ENCODE measurements at regions not wholly inside any gene's neighbourhood (a gene's known extent, or its start where the extent isn't known, plus 50 kb on each side); places are given as distances from the start of the nearest gene placed in this dataset.
A peak's percentile ranks its signal among the peaks of the same experiment; 100 is the strongest.

DNA sequence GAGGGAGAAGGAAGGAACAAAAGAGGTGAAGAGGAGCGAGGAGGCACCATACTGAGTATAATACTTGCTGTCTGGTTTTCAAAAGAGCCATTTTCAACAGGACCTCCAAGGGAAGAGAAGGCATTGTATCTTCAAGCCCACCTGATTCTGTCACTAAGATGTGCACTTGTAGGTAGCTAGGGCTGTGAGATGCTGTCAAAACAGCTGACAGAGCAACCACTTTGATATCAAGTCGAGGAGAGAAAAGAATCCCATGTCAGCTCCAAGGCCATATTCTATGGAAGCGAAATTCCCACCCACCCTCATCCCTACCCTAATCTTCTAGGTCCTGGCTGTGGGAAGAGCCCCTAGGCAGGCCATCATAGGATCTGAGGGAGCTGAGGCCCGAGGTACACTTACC lies 70.9 kb upstream of the PRDM11 start:
- H3K27me3 ChIP-seq (replicated peaks in 2 of 5; ENCODE audit: control insufficient read depth in 4 of 5, insufficient read depth in 5 of 5, low read length in 4 of 5) = no peaks in the 10 kb centered on the region
- no peak overlapping the region for H3K27ac ChIP-seq (ENCODE audit: insufficient read depth in 1 of 2, low read depth in 1 of 2, low read length in 2 of 2, poor library complexity in 1 of 2, severe bottlenecking in 2 of 2)
- POLR2A ChIA-PET = no interaction called here
- no peak overlapping the region for H3K4me3 ChIP-seq (ENCODE audit: control insufficient read depth in 1 of 7, extremely low read depth in 1 of 7, insufficient read depth in 4 of 7, low read depth in 2 of 7, low read length in 6 of 7)
- H3K36me3 ChIP-seq (ENCODE audit: control insufficient read depth in 4 of 4, insufficient read depth in 4 of 4, low read length in 3 of 4) = no peaks in the 10 kb centered on the region
- peaks cover 7 to 51% (median 34%) of the 10 kb centered on the region in 4 experiments for H3K4me1 ChIP-seq (ENCODE audit: control extremely low read depth in 1 of 4, control insufficient read depth in 4 of 4, insufficient read depth in 4 of 4, low read length in 3 of 4)
- DNase-seq = no peak
- CTCF ChIA-PET = interaction anchor here (1.3 kb wide), 1 partner anchor 25 kb away, joined by 4 read pairs; no protein-coding TSS in a partner anchor
- WGBS (ENCODE audit: insufficient coverage) = 100% methylated on average over 2 of the region's 4 CpGs
- H3K9me3 ChIP-seq (ENCODE audit: control extremely low read depth in 1 of 5, control insufficient read depth in 4 of 5, insufficient read depth in 2 of 5, low read depth in 1 of 5, low read length in 4 of 5) = no peaks in the 10 kb centered on the region

DNA sequence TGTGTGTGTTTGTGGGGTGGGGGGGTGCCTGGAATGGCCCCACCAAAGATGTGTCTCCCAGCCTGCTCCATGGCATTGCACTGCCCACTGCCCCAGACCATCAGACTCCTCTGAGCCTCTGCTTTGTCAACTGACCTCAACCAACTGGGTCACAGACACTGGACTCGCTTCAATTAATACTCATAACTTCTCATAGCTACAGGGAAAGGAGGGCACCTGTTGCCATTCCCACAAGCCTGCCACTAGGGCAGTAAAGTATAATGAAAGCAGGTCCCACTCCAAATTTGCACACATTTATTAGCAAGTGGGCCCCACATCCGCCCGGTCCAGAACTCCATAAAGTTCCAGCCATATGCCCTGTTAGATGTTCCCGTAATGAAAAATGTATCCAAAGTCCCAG lies 70.5 kb upstream of the PRDM11 start:
- CTCF ChIA-PET = interaction anchor here (1.0 to 1.3 kb wide), 2 partner anchors 25 to 46 kb away, joined by 3 to 4 read pairs; no protein-coding TSS in a partner anchor
- Histone ChIP-seq H3K4me3 (ENCODE audit: control insufficient read depth in 1 of 7, extremely low read depth in 1 of 7, insufficient read depth in 4 of 7, low read depth in 2 of 7, low read length in 6 of 7) (no peak overlapping the region), H3K9me3 (ENCODE audit: control extremely low read depth in 1 of 5, control insufficient read depth in 4 of 5, insufficient read depth in 2 of 5, low read depth in 1 of 5, low read length in 4 of 5) (no peaks in the 10 kb centered on the region), H3K27me3 (replicated peaks in 2 of 5; ENCODE audit: control insufficient read depth in 4 of 5, insufficient read depth in 5 of 5, low read length in 4 of 5) (no peaks in the 10 kb centered on the region), H3K4me1 (ENCODE audit: control extremely low read depth in 1 of 4, control insufficient read depth in 4 of 4, insufficient read depth in 4 of 4, low read length in 3 of 4) (peaks cover 9 to 55% (median 38%) of the 10 kb centered on the region in 4 experiments), H3K27ac (ENCODE audit: insufficient read depth in 1 of 2, low read depth in 1 of 2, low read length in 2 of 2, poor library complexity in 1 of 2, severe bottlenecking in 2 of 2) (no peak overlapping the region), H3K36me3 (ENCODE audit: control insufficient read depth in 4 of 4, insufficient read depth in 4 of 4, low read length in 3 of 4) (no peaks in the 10 kb centered on the region)
- no peak for DNase-seq
- WGBS (ENCODE audit: insufficient coverage) = 100% methylated on average over 4 of the region's 4 CpGs
- POLR2A ChIA-PET = no interaction called here

DNA sequence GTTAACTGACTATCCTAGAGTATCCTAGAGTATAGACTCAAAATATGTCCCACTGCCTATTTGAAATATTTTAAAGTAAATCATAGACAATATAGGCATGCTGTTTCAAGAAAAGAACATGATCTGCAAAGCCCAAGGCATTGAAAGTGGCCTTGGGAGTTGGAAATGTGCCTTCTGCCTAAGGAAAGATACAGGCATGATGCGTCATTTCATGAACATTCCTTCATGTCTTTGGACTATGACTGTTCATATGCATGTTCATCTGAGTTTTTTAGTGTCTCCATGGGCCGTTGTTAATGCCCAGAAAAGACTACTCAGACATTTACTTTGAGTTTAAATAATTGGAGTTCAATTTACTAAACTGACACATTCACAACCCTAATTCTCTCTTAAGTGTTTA lies 69.7 kb upstream of the PRDM11 start:
- H3K4me1 ChIP-seq (ENCODE audit: control extremely low read depth in 1 of 4, control insufficient read depth in 4 of 4, insufficient read depth in 4 of 4, low read length in 3 of 4) = peaks cover 9 to 61% (median 43%) of the 10 kb centered on the region in 4 experiments
- H3K36me3 ChIP-seq (ENCODE audit: control insufficient read depth in 4 of 4, insufficient read depth in 4 of 4, low read length in 3 of 4) = no peaks in the 10 kb centered on the region
- WGBS (ENCODE audit: insufficient coverage) = 83% methylated on average over 1 of the region's 2 CpGs
- H3K4me3 ChIP-seq (ENCODE audit: control insufficient read depth in 1 of 7, extremely low read depth in 1 of 7, insufficient read depth in 4 of 7, low read depth in 2 of 7, low read length in 6 of 7) = no peak overlapping the region
- no peaks in the 10 kb centered on the region for H3K27me3 ChIP-seq (replicated peaks in 2 of 5; ENCODE audit: control insufficient read depth in 4 of 5, insufficient read depth in 5 of 5, low read length in 4 of 5)
- no peak overlapping the region for H3K27ac ChIP-seq (ENCODE audit: insufficient read depth in 1 of 2, low read depth in 1 of 2, low read length in 2 of 2, poor library complexity in 1 of 2, severe bottlenecking in 2 of 2)
- H3K9me3 ChIP-seq (ENCODE audit: control extremely low read depth in 1 of 5, control insufficient read depth in 4 of 5, insufficient read depth in 2 of 5, low read depth in 1 of 5, low read length in 4 of 5) = no peaks in the 10 kb centered on the region
- CTCF ChIA-PET = interaction anchor here (1.0 kb wide), 1 partner anchor 47 kb away, joined by 3 read pairs; no protein-coding TSS in a partner anchor
- POLR2A ChIA-PET = no interaction called here
- no peak for DNase-seq

DNA sequence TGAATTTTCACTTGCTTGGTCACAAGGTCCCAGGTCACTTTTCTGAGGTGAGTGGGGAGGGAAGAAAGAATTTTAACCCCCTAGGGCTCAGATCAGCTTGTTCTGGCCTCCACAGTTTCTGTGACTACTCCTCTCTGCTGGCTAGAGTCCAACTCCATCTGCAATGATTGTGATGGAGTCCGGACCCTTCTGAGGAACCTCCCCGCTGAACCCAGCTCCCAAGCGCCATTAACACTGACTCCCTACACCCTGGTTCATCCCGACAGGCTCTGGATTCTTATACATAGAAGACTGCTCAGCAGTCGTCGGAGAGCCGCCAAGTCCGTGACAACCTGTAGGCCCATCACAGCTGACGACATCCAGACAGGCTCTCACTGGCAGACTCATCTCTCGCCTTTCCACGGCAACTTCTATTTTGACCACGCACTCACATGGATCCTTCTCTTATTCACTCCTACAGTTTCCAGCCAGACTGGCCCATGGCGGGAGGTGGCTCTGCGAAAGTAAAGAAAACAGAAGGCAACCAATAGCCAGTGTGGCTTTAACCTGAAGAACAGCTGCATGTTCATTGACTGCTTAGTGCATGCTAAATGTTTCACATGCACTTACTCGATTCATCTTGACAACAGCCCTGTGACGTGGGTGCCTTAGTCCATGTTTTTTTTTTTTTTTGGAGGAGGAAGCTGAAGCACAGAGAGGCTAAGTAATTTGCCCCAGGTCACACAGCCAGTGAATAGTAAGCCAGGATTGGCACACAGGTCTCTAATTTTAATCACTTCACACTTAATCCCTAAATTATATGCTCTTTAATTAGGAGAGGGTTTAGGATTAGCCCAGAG lies 68.0 kb upstream of the PRDM11 start:
- DNase-seq = no peak
- 92% methylated on average over 16 of the region's 16 CpGs for WGBS (ENCODE audit: insufficient coverage)
- Histone ChIP-seq H3K36me3 (ENCODE audit: control insufficient read depth in 4 of 4, insufficient read depth in 4 of 4, low read length in 3 of 4) (no peaks in the 10 kb centered on the region), H3K9me3 (ENCODE audit: control extremely low read depth in 1 of 5, control insufficient read depth in 4 of 5, insufficient read depth in 2 of 5, low read depth in 1 of 5, low read length in 4 of 5) (no peaks in the 10 kb centered on the region), H3K4me3 (ENCODE audit: control insufficient read depth in 1 of 7, extremely low read depth in 1 of 7, insufficient read depth in 4 of 7, low read depth in 2 of 7, low read length in 6 of 7) (no peak overlapping the region), H3K27ac (ENCODE audit: insufficient read depth in 1 of 2, low read depth in 1 of 2, low read length in 2 of 2, poor library complexity in 1 of 2, severe bottlenecking in 2 of 2) (no peak overlapping the region), H3K27me3 (replicated peaks in 2 of 5; ENCODE audit: control insufficient read depth in 4 of 5, insufficient read depth in 5 of 5, low read length in 4 of 5) (no peaks in the 10 kb centered on the region), H3K4me1 (ENCODE audit: control extremely low read depth in 1 of 4, control insufficient read depth in 4 of 4, insufficient read depth in 4 of 4, low read length in 3 of 4) (peaks cover 19 to 68% (median 50%) of the 10 kb centered on the region in 4 experiments)
- CTCF ChIA-PET = interaction anchor here (0.6 to 4.1 kb wide), 9 partner anchors 9 to 147 kb away, joined by 3 to 17 read pairs (median 6); no protein-coding TSS in a partner anchor
- POLR2A ChIA-PET = interaction anchor here (0.6 kb wide), 1 partner anchor 15 kb away, joined by 3 read pairs; no protein-coding TSS in a partner anchor

DNA sequence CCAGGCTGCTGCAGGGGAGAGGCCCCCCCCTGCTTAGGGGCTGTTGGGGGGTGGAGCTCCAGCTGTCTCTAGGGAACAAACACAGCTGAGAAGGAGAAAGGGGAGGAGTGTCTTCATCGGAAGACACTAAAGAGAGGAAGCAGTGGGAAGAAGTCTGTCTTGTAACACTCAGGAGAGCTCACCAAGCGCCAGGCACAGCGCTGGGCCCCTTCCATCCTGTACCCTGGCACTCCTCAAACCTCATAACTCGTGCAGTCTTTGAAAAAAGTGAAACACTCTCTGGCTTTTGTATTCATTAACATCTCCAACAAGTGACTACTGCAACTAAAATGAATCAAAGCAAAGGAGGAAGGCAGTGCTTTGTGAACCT lies 67.4 kb upstream of the PRDM11 start:
- ChIA-PET CTCF (interaction anchor here (0.6 to 4.1 kb wide), 8 partner anchors 10 to 148 kb away, joined by 3 to 17 read pairs (median 6); no protein-coding TSS in a partner anchor), POLR2A (interaction anchor here (0.6 kb wide), 1 partner anchor 14 kb away, joined by 3 read pairs; no protein-coding TSS in a partner anchor)
- H3K4me1 ChIP-seq (ENCODE audit: control extremely low read depth in 1 of 4, control insufficient read depth in 4 of 4, insufficient read depth in 4 of 4, low read length in 3 of 4) = peaks cover 19 to 68% (median 47%) of the 10 kb centered on the region in 4 experiments
- H3K4me3 ChIP-seq (ENCODE audit: control insufficient read depth in 1 of 7, extremely low read depth in 1 of 7, insufficient read depth in 4 of 7, low read depth in 2 of 7, low read length in 6 of 7) = peak overlapping the region in 1 of 7 experiments; percentile 29
- 8% methylated on average over 2 of the region's 4 CpGs for WGBS (ENCODE audit: insufficient coverage)
- H3K36me3 ChIP-seq (ENCODE audit: control insufficient read depth in 4 of 4, insufficient read depth in 4 of 4, low read length in 3 of 4) = no peaks in the 10 kb centered on the region
- no peak for DNase-seq
- no peak overlapping the region for H3K27ac ChIP-seq (ENCODE audit: insufficient read depth in 1 of 2, low read depth in 1 of 2, low read length in 2 of 2, poor library complexity in 1 of 2, severe bottlenecking in 2 of 2)
- H3K27me3 ChIP-seq (replicated peaks in 2 of 5; ENCODE audit: control insufficient read depth in 4 of 5, insufficient read depth in 5 of 5, low read length in 4 of 5) = no peaks in the 10 kb centered on the region
- no peaks in the 10 kb centered on the region for H3K9me3 ChIP-seq (ENCODE audit: control extremely low read depth in 1 of 5, control insufficient read depth in 4 of 5, insufficient read depth in 2 of 5, low read depth in 1 of 5, low read length in 4 of 5)

DNA sequence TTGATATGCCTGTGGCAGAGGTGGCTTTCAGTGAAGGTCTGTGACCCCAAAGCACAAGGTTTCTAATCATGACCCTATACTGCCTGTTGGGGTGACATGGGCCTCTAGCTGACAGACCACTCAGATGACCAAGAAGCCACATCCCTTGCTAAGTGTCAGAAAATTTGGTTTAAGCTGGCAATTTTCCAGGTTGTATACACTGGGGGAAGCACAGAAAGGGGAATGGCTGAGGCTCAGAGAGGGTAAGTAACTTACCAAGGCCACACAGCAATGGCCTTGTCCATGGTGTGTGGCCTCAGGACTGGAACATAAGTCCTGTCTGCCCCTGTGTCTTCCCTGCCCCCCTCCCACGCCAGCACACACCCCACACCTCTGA lies 66.9 kb upstream of the PRDM11 start:
- ChIA-PET POLR2A (interaction anchor here (0.6 to 1.4 kb wide), 3 partner anchors 14 to 125 kb away, joined by 3 to 12 read pairs (median 3); no protein-coding TSS in a partner anchor), CTCF (interaction anchor here (1.1 to 4.1 kb wide), 9 partner anchors 10 to 149 kb away, joined by 3 to 17 read pairs (median 6); no protein-coding TSS in a partner anchor)
- H3K4me1 ChIP-seq (ENCODE audit: control extremely low read depth in 1 of 4, control insufficient read depth in 4 of 4, insufficient read depth in 4 of 4, low read length in 3 of 4) = peaks cover 19 to 65% (median 46%) of the 10 kb centered on the region in 4 experiments
- peak overlapping the region in 2 of 7 experiments; percentile 29 to 32 for H3K4me3 ChIP-seq (ENCODE audit: control insufficient read depth in 1 of 7, extremely low read depth in 1 of 7, insufficient read depth in 4 of 7, low read depth in 2 of 7, low read length in 6 of 7)
- no peaks in the 10 kb centered on the region for H3K27me3 ChIP-seq (replicated peaks in 2 of 5; ENCODE audit: control insufficient read depth in 4 of 5, insufficient read depth in 5 of 5, low read length in 4 of 5)
- no peaks in the 10 kb centered on the region for H3K9me3 ChIP-seq (ENCODE audit: control extremely low read depth in 1 of 5, control insufficient read depth in 4 of 5, insufficient read depth in 2 of 5, low read depth in 1 of 5, low read length in 4 of 5)
- no peak for DNase-seq
- 100% methylated on average over 1 of the region's 1 CpG for WGBS (ENCODE audit: insufficient coverage)
- no peaks in the 10 kb centered on the region for H3K36me3 ChIP-seq (ENCODE audit: control insufficient read depth in 4 of 4, insufficient read depth in 4 of 4, low read length in 3 of 4)
- no peak overlapping the region for H3K27ac ChIP-seq (ENCODE audit: insufficient read depth in 1 of 2, low read depth in 1 of 2, low read length in 2 of 2, poor library complexity in 1 of 2, severe bottlenecking in 2 of 2)

Data from common myeloid progenitor, CD34-positive (primary cell).